ENCODE measurements at regions not wholly inside any gene's neighbourhood (a gene's known extent, or its start where the extent isn't known, plus 50 kb on each side); places are given as distances from the start of the nearest gene placed in this dataset.

DNA sequence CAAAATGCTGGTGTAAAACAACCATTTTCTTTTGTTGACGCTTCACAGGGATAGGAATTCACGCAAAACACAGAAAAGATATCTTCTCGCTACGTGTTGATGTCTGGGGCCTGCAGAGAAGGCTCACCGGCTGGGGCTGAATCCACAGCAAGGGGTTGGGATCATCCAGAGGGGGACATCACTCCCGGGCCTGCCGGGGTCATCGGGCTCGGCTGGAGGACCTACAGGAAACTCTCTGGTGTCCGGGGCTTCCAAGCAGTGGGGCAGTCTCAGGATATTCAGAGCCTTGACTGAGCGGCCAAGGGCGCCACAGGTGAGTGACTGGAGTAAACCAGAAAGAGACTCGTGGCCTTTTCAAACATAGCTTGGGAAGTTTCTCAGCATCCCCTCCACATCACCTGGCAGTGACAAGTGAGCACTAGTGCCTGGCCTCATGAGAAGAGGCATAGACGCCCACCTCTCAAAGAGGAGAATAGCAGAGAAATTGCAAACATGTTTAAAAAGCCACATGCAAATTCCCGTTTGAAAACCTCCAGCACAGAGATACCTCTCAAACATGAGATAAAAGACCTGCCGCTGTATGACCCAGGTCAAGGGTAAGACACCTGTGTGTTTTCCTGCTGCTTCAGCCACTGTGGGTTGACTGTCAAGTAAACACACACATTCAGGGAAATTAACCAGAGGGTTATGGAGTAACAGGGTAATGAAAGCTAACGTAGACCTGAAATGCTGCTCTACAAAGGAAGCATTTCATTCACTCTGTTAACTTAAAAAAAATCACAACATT is 50.8 kb upstream of the SIMC1 start:
- no peak for DNase-seq
- ChIA-PET CTCF (no interaction called here), POLR2A (no interaction called here)
- Histone ChIP-seq H3K9me2 (no peaks in the 10 kb centered on the region), H3K27me3 (ENCODE audit: insufficient read depth) (no peaks in the 10 kb centered on the region), H3K9me3 (no peaks in the 10 kb centered on the region), H2AFZ (ENCODE audit: low read depth) (no peak overlapping the region), H3F3A (replicated peaks; ENCODE audit: insufficient read depth) (no peaks in the 10 kb centered on the region), H3K36me3 (replicated peaks in 1 of 2; ENCODE audit: control insufficient read depth in 1 of 2, insufficient read depth in 2 of 2, low read length in 1 of 2) (no peaks in the 10 kb centered on the region), H4K20me1 (ENCODE audit: insufficient read depth) (no peaks in the 10 kb centered on the region), H3K79me2 (ENCODE audit: insufficient read depth) (no peaks in the 10 kb centered on the region), H3K4me3 (ENCODE audit: low read depth in 2 of 2, low read length in 1 of 2) (no peak overlapping the region), H3K9ac (no peak overlapping the region), H3K4me1 (ENCODE audit: control insufficient read depth in 1 of 2, insufficient read depth in 2 of 2, low read depth in 1 of 2, low read length in 1 of 2) (peaks cover 0 to 9% of the 10 kb centered on the region in 2 experiments; a peak in 1 of 4 replicates), H3K27ac (ENCODE audit: low read depth in 2 of 2, low read length in 1 of 2) (no peak overlapping the region), H3K4me2 (no peak overlapping the region)
- WGBS (ENCODE audit: low lambda C conversion rate): 79% methylated on average over 14 of the region's 17 CpGs
- TF ChIP-seq TAF1 (IDR thresholded peaks at IDR 0.05; ENCODE audit: borderline replicate concordance, low read depth, low read length) (no peak), RCOR1 (IDR thresholded peaks at IDR 0.05; ENCODE audit: low read length) (no peak), JUND (IDR thresholded peaks at IDR 0.05) (no peak), MEF2A (IDR thresholded peaks at IDR 0.05; ENCODE audit: borderline replicate concordance, low read depth) (no peak), CHD2 (IDR thresholded peaks at IDR 0.05; ENCODE audit: low read length, partially characterized antibody) (no peak), TEAD4 (IDR thresholded peaks at IDR 0.05; ENCODE audit: borderline replicate concordance, insufficient read depth) (no peak), RXRA (IDR thresholded peaks at IDR 0.05; ENCODE audit: borderline replicate concordance, low read depth) (no peak), YY1 (IDR thresholded peaks at IDR 0.05; ENCODE audit: low read depth) (no peak), FOSL2 (IDR thresholded peaks at IDR 0.05; ENCODE audit: borderline replicate concordance, low read depth) (no peak)
- TF ChIP-seq, protein P1, sequence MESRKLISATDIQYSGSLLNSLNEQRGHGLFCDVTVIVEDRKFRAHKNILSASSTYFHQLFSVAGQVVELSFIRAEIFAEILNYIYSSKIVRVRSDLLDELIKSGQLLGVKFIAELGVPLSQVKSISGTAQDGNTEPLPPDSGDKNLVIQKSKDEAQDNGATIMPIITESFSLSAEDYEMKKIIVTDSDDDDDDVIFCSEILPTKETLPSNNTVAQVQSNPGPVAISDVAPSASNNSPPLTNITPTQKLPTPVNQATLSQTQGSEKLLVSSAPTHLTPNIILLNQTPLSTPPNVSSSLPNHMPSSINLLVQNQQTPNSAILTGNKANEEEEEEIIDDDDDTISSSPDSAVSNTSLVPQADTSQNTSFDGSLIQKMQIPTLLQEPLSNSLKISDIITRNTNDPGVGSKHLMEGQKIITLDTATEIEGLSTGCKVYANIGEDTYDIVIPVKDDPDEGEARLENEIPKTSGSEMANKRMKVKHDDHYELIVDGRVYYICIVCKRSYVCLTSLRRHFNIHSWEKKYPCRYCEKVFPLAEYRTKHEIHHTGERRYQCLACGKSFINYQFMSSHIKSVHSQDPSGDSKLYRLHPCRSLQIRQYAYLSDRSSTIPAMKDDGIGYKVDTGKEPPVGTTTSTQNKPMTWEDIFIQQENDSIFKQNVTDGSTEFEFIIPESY (IDR thresholded peaks at IDR 0.05; ENCODE audit: borderline replicate concordance, low read depth): no peak
- TF ChIP-seq, protein P2, sequence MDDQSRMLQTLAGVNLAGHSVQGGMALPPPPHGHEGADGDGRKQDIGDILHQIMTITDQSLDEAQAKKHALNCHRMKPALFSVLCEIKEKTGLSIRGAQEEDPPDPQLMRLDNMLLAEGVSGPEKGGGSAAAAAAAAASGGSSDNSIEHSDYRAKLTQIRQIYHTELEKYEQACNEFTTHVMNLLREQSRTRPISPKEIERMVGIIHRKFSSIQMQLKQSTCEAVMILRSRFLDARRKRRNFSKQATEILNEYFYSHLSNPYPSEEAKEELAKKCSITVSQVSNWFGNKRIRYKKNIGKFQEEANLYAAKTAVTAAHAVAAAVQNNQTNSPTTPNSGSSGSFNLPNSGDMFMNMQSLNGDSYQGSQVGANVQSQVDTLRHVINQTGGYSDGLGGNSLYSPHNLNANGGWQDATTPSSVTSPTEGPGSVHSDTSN (IDR thresholded peaks at IDR 0.05): no peak

DNA sequence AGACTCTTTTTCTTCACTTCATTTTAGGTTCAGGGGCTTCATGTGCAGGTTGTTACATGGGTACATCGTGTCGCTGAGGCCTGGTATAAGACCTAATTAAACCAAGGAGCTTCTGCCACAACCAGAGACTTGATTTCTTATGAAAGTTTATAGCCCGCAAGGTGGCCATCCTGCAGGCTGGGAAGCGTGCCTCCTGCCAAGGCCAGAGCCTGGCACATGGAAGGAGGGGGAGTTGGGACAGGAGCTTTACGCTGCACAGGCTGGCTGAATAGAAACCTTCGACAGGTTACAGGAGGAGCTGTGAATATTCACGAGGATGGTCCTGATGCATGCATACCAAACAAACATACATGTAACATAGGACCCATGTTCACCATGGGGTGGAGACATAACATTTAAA is 50.1 kb upstream of the SIMC1 start:
- no peak overlapping the region for H3K4me3 ChIP-seq (ENCODE audit: low read depth in 2 of 2, low read length in 1 of 2)
- no peak overlapping the region for H2AFZ ChIP-seq (ENCODE audit: low read depth)
- no peaks in the 10 kb centered on the region for H4K20me1 ChIP-seq (ENCODE audit: insufficient read depth)
- DNase-seq: no peak
- H3K4me2 ChIP-seq: no peak overlapping the region
- H3K27me3 ChIP-seq (ENCODE audit: insufficient read depth): no peaks in the 10 kb centered on the region
- ChIA-PET POLR2A (no interaction called here), CTCF (no interaction called here)
- no peaks in the 10 kb centered on the region for H3K79me2 ChIP-seq (ENCODE audit: insufficient read depth)
- H3K4me1 ChIP-seq (ENCODE audit: control insufficient read depth in 1 of 2, insufficient read depth in 2 of 2, low read depth in 1 of 2, low read length in 1 of 2): peaks cover 0 to 9% of the 10 kb centered on the region in 2 experiments; a peak in 1 of 4 replicates
- no peak overlapping the region for H3K9ac ChIP-seq
- H3K36me3 ChIP-seq (replicated peaks in 1 of 2; ENCODE audit: control insufficient read depth in 1 of 2, insufficient read depth in 2 of 2, low read length in 1 of 2): no peaks in the 10 kb centered on the region
- 99% methylated on average over 7 of the region's 7 CpGs for WGBS (ENCODE audit: low lambda C conversion rate)
- H3F3A ChIP-seq (replicated peaks; ENCODE audit: insufficient read depth): no peaks in the 10 kb centered on the region
- H3K9me3 ChIP-seq: no peaks in the 10 kb centered on the region
- no peak overlapping the region for H3K27ac ChIP-seq (ENCODE audit: low read depth in 2 of 2, low read length in 1 of 2)
- no peaks in the 10 kb centered on the region for H3K9me2 ChIP-seq
- no peak for TF ChIP-seq POLR2AphosphoS5 (IDR thresholded peaks at IDR 0.05; ENCODE audit: low read depth, low read length)
- no peak for TF ChIP-seq FOSL2 (IDR thresholded peaks at IDR 0.05; ENCODE audit: borderline replicate concordance, low read depth)
- TF ChIP-seq CHD2 (IDR thresholded peaks at IDR 0.05; ENCODE audit: low read length, partially characterized antibody): no peak
- TF ChIP-seq, protein P3, sequence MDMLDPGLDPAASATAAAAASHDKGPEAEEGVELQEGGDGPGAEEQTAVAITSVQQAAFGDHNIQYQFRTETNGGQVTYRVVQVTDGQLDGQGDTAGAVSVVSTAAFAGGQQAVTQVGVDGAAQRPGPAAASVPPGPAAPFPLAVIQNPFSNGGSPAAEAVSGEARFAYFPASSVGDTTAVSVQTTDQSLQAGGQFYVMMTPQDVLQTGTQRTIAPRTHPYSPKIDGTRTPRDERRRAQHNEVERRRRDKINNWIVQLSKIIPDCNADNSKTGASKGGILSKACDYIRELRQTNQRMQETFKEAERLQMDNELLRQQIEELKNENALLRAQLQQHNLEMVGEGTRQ (IDR thresholded peaks at IDR 0.05; ENCODE audit: borderline replicate concordance, low read depth, low read length): no peak
- TF ChIP-seq, protein P4, sequence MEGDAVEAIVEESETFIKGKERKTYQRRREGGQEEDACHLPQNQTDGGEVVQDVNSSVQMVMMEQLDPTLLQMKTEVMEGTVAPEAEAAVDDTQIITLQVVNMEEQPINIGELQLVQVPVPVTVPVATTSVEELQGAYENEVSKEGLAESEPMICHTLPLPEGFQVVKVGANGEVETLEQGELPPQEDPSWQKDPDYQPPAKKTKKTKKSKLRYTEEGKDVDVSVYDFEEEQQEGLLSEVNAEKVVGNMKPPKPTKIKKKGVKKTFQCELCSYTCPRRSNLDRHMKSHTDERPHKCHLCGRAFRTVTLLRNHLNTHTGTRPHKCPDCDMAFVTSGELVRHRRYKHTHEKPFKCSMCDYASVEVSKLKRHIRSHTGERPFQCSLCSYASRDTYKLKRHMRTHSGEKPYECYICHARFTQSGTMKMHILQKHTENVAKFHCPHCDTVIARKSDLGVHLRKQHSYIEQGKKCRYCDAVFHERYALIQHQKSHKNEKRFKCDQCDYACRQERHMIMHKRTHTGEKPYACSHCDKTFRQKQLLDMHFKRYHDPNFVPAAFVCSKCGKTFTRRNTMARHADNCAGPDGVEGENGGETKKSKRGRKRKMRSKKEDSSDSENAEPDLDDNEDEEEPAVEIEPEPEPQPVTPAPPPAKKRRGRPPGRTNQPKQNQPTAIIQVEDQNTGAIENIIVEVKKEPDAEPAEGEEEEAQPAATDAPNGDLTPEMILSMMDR (IDR thresholded peaks at IDR 0.05): no peak
- TF ChIP-seq, protein P2 (IDR thresholded peaks at IDR 0.05): no peak
- no peak for TF ChIP-seq EZH2phosphoT487 (IDR thresholded peaks at IDR 0.05; ENCODE audit: borderline replicate concordance, low read depth)
- no peak for TF ChIP-seq SMC3 (IDR thresholded peaks at IDR 0.05; ENCODE audit: low read depth, low read length)
- no peak for TF ChIP-seq GATA2 (CRISPR knock-in tag; IDR thresholded peaks at IDR 0.05)
- TF ChIP-seq, protein P5, sequence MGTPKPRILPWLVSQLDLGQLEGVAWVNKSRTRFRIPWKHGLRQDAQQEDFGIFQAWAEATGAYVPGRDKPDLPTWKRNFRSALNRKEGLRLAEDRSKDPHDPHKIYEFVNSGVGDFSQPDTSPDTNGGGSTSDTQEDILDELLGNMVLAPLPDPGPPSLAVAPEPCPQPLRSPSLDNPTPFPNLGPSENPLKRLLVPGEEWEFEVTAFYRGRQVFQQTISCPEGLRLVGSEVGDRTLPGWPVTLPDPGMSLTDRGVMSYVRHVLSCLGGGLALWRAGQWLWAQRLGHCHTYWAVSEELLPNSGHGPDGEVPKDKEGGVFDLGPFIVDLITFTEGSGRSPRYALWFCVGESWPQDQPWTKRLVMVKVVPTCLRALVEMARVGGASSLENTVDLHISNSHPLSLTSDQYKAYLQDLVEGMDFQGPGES (IDR thresholded peaks at IDR 0.05; ENCODE audit: low read depth, low read length): no peak
